Endothelial cell of umbilical vein (primary cell): ENCODE measurements at regions not wholly inside any gene's neighbourhood (a gene's known extent, or its start where the extent isn't known, plus 50 kb on each side); places are given as distances from the start of the nearest gene placed in this dataset.

Source experiments
- CTCF ChIP-seq, 2 donors: IDR thresholded peaks; 1 replicate in 1 of 2; 2 replicates in 1 of 2; pipeline ENCODE4 v1.5.1; 2011; ENCODE audit warnings: low read length in 2 of 2, mild to moderate bottlenecking in 2 of 2, moderate library complexity in 2 of 2, control low read depth in 1 of 2, inconsistent platforms in 1 of 2, low read depth in 1 of 2; ENCODE audit not compliant: insufficient read depth in 1 of 2; ENCODE audit errors: extremely low read depth in 1 of 2
- EZH2 ChIP-seq: IDR thresholded peaks from 2 replicates; pipeline ENCODE4 v1.6.1; 2012; ENCODE audit warnings: borderline replicate concordance, low read depth, mild to moderate bottlenecking, moderate library complexity, low read length, inconsistent platforms; ENCODE audit not compliant: severe bottlenecking
- FOS ChIP-seq: IDR thresholded peaks from 2 replicates; pipeline ENCODE4 v1.6.1; 2011; ENCODE audit warnings: mild to moderate bottlenecking, low read length, moderate library complexity, borderline replicate concordance; ENCODE audit not compliant: insufficient read depth
- JUN ChIP-seq: IDR thresholded peaks from 2 replicates; pipeline ENCODE4 v1.6.1; 2011; ENCODE audit warnings: borderline replicate concordance, low read depth; ENCODE audit not compliant: insufficient read length, insufficient read depth
- MAX ChIP-seq: IDR thresholded peaks from 2 replicates; pipeline ENCODE4 v1.6.1; 2011; ENCODE audit not compliant: insufficient read depth, insufficient read length
- POLR2A ChIP-seq: IDR thresholded peaks from 2 replicates; pipeline ENCODE4 v1.6.1; 2012; ENCODE audit warnings: low read depth, mild to moderate bottlenecking, control low read depth, low read length
- POLR2AphosphoS5 ChIP-seq: IDR thresholded peaks from 2 replicates; pipeline ENCODE4 v1.6.1; 2012; ENCODE audit warnings: low read depth, mild to moderate bottlenecking, control low read depth, low read length, moderate library complexity; ENCODE audit not compliant: insufficient read depth

GRCh38 chr2:226158940-226159339 is 640.7 kb downstream of the IRS1 start:
- no peak for TF ChIP-seq CTCF (IDR thresholded peaks at IDR 0.05; ENCODE audit: extremely low read depth in 1 of 2, insufficient read depth in 1 of 2, low read depth in 1 of 2, low read length in 2 of 2)
- no peak for TF ChIP-seq EZH2
- no peak for TF ChIP-seq POLR2A
- TF ChIP-seq POLR2AphosphoS5: no peak
- TF ChIP-seq FOS: no peak
- TF ChIP-seq JUN: no peak
- TF ChIP-seq MAX: no peak
